SU-DHL-6 (cell line): ENCODE measurements at regions not wholly inside any gene's neighbourhood (a gene's known extent, or its start where the extent isn't known, plus 50 kb on each side); places are given as distances from the start of the nearest gene placed in this dataset.

ENCODE experiments used
- H2AFZ ChIP-seq: fragments of 200-600 bp; sonication (generic); 2 replicates; pipeline ENCODE4 v1.6.1; 2014; ENCODE audit warnings: low read depth, mild to moderate bottlenecking, moderate library complexity, mixed read lengths, antibody characterized with exemption, low read length; ENCODE audit not compliant: severe bottlenecking
- H3F3A ChIP-seq: fragments of 200-600 bp; shearing (Covaris generic); 2 replicates; pipeline ENCODE4 v1.6.0; 2016; ENCODE audit warnings: antibody characterized with exemption, mild to moderate bottlenecking; ENCODE audit not compliant: insufficient read depth
- H3K27ac ChIP-seq: fragments of 200-600 bp; sonication (generic); 2 replicates; pipeline ENCODE4 v1.5.1; 2016; ENCODE audit warnings: low read depth, mild to moderate bottlenecking, low read length, moderate library complexity, mixed read lengths
- H3K27me3 ChIP-seq: fragments of 200-600 bp; sonication (generic), shearing (Covaris generic); 2 replicates; pipeline ENCODE4 v1.6.0; 2014; ENCODE audit warnings: mild to moderate bottlenecking, low read length
- H3K36me3 ChIP-seq: fragments of 200-600 bp; sonication (generic); 2 replicates; pipeline ENCODE4 v1.6.1; 2014; ENCODE audit warnings: mild to moderate bottlenecking, low read length, mixed read lengths
- H3K4me2 ChIP-seq: fragments of 300-600, 200-600 bp; shearing (Covaris generic), sonication (generic); 2 replicates; pipeline ENCODE4 v1.6.0; 2014; ENCODE audit warnings: low read length, low read depth, mild to moderate bottlenecking; ENCODE audit not compliant: poor library complexity, severe bottlenecking
- H3K4me3 ChIP-seq: fragments of 200-600 bp; sonication (generic); 2 replicates; pipeline ENCODE4 v1.5.1; 2014; ENCODE audit warnings: antibody characterized with exemption, low read length, mild to moderate bottlenecking, mixed read lengths; ENCODE audit not compliant: insufficient read depth, poor library complexity, severe bottlenecking
- H3K79me2 ChIP-seq: fragments of 200-600 bp; sonication (generic); 2 replicates; pipeline ENCODE4 v1.6.1; 2014; ENCODE audit warnings: mild to moderate bottlenecking, low read length, moderate library complexity; ENCODE audit not compliant: insufficient read depth
- H3K9ac ChIP-seq: fragments of 200-600 bp; sonication (generic); 2 replicates; pipeline ENCODE4 v1.7.0; 2014; ENCODE audit warnings: mild to moderate bottlenecking, low read length
- H3K9me2 ChIP-seq: fragments of 200-600 bp; sonication (generic); replicated peaks from 2 replicates; pipeline ENCODE4 v1.6.1; 2014; ENCODE audit warnings: low read length; ENCODE audit not compliant: insufficient read depth
- H3K9me3 ChIP-seq: fragments of 200-600 bp; sonication (generic); 2 replicates; pipeline ENCODE4 v1.6.1; 2014; ENCODE audit warnings: low read length, mixed read lengths; ENCODE audit not compliant: insufficient read depth
- H4K20me1 ChIP-seq: fragments of 200-600 bp; sonication (generic); 2 replicates; pipeline ENCODE4 v1.6.1; 2014; ENCODE audit warnings: low read depth, mild to moderate bottlenecking, antibody characterized with exemption, low read length, moderate library complexity, mixed read lengths
- CTCF ChIP-seq: fragments of 200-600 bp; sonication (generic); IDR thresholded peaks from one replicate; pipeline ENCODE4 v1.5.1; 2017; ENCODE audit warnings: antibody characterized with exemption, mild to moderate bottlenecking, low read length, moderate library complexity; ENCODE audit not compliant: insufficient read depth, poor library complexity, severe bottlenecking
- EZH2phosphoT487 ChIP-seq: fragments of 200-600 bp; sonication (generic), shearing (Covaris generic); conservative IDR thresholded peaks from 2 replicates; pipeline ENCODE4 v1.6.1; 2018; ENCODE audit warnings: mild to moderate bottlenecking, antibody characterized with exemption, low read length, moderate library complexity, mixed read lengths

GRCh38 chr2:105615305-105615704 lies 129.4 kb upstream of the NCK2 start:
- H3K27me3 ChIP-seq: no peaks in the 10 kb centered on the region
- no peak overlapping the region for H3K4me2 ChIP-seq
- no peaks in the 10 kb centered on the region for H3K79me2 ChIP-seq
- no peak overlapping the region for H3K4me3 ChIP-seq
- no peaks in the 10 kb centered on the region for H3K36me3 ChIP-seq
- H3F3A ChIP-seq: no peaks in the 10 kb centered on the region
- H2AFZ ChIP-seq: no peak overlapping the region
- H4K20me1 ChIP-seq: no peaks in the 10 kb centered on the region
- H3K9me3 ChIP-seq: no peaks in the 10 kb centered on the region
- H3K27ac ChIP-seq: no peak overlapping the region
- H3K9me2 ChIP-seq: no peaks in the 10 kb centered on the region
- no peak overlapping the region for H3K9ac ChIP-seq
- TF ChIP-seq CTCF (no peak), EZH2phosphoT487 (no peak)

DNA sequence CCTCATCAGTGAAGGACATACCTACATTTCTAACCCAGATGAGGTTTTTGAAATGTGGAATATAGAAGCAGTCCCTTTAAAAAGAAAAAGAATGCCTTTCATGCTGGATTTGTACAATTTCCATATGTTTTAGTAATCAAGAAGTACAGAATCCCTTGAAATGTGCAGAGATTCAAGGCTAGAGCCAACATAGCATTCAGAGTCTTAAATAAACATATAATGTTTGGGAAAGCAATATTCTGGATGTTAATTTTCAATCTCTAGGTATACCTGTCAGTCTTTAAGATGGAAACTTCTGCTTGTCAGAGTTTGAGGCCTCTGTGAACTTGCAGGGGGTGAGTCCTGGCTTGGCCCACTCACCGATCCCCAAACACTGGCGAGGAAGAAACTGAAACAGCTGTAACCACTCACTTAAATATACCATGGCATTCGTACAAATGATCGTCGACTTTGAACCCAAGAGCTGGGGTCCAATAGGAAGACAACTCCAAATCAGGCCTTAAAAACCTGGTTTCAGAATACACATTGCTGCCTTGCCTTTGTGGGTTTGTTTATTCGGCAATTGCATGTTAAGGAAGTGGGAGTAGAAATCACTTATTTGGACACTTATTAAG lies 132.8 kb upstream of the NCK2 start:
- Histone ChIP-seq H3K9ac (no peak overlapping the region), H3K36me3 (no peaks in the 10 kb centered on the region), H2AFZ (no peak overlapping the region), H3K9me2 (no peaks in the 10 kb centered on the region), H3F3A (no peaks in the 10 kb centered on the region), H3K79me2 (no peaks in the 10 kb centered on the region), H3K9me3 (no peaks in the 10 kb centered on the region), H3K4me2 (no peak overlapping the region), H3K27ac (no peak overlapping the region), H4K20me1 (no peaks in the 10 kb centered on the region), H3K27me3 (no peaks in the 10 kb centered on the region), H3K4me3 (no peak overlapping the region)
- TF ChIP-seq CTCF: no peak
- no peak for TF ChIP-seq EZH2phosphoT487

DNA sequence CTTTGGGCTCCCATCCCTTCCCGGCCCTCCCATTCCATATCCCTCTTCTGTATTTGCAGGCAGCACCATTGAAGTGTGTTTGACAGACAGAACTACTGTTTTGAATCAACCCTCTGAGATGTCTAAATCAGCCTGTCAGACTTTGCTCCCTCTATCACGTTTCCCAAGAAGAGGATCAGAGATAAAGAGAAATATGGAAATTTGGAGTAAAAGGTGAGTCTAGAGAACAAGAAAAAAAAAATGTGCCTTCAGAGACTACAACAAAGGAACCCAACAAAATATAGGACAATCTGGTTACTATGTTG lies 133.4 kb upstream of the NCK2 start:
- H2AFZ ChIP-seq: no peak overlapping the region
- no peak overlapping the region for H3K27ac ChIP-seq
- H3K36me3 ChIP-seq: no peaks in the 10 kb centered on the region
- H3F3A ChIP-seq: no peaks in the 10 kb centered on the region
- H3K4me2 ChIP-seq: no peak overlapping the region
- H3K9ac ChIP-seq: no peak overlapping the region
- no peaks in the 10 kb centered on the region for H3K9me2 ChIP-seq
- TF ChIP-seq EZH2phosphoT487 (no peak), CTCF (no peak)
- H3K9me3 ChIP-seq: no peaks in the 10 kb centered on the region
- no peaks in the 10 kb centered on the region for H3K79me2 ChIP-seq
- H3K4me3 ChIP-seq: no peak overlapping the region
- H3K27me3 ChIP-seq: no peaks in the 10 kb centered on the region
- no peaks in the 10 kb centered on the region for H4K20me1 ChIP-seq
